ENCODE measurements at regions not wholly inside any gene's neighbourhood (a gene's known extent, or its start where the extent isn't known, plus 50 kb on each side); places are given as distances from the start of the nearest gene placed in this dataset.
"Not testable (repeated sequence)": the region's sequence is repeated elsewhere in the genome, so short reads cannot be mapped to it uniquely, and the experiment has no call there.

GRCh38 chr4:49288796-49289195, 302.7 kb downstream of the CWH43 start:
- peaks cover 19% of the 10 kb centered on the region for H3K9me3 Mint-ChIP-seq
- not testable (repeated sequence) for H3K27ac Mint-ChIP-seq; DNase-seq (ENCODE audit: low spot score); H3K27me3 Mint-ChIP-seq (ENCODE audit: low read depth); H3K4me1 Mint-ChIP-seq (ENCODE audit: low read depth); H3K36me3 Mint-ChIP-seq (ENCODE audit: low read depth); H3K4me3 Mint-ChIP-seq

GRCh38 chr4:49314815-49315214, 328.7 kb downstream of the CWH43 start:
- H3K36me3 Mint-ChIP-seq (ENCODE audit: low read depth); H3K27ac Mint-ChIP-seq; H3K4me3 Mint-ChIP-seq; H3K4me1 Mint-ChIP-seq (ENCODE audit: low read depth); DNase-seq (ENCODE audit: low spot score); H3K27me3 Mint-ChIP-seq (ENCODE audit: low read depth): not testable (repeated sequence)
- H3K9me3 Mint-ChIP-seq, result peaks cover 50% of the 10 kb centered on the region

GRCh38 chr4:49320725-49321410, 334.8 kb downstream of the CWH43 start:
- H3K27me3 Mint-ChIP-seq (ENCODE audit: low read depth); H3K4me1 Mint-ChIP-seq (ENCODE audit: low read depth); H3K36me3 Mint-ChIP-seq (ENCODE audit: low read depth); H3K27ac Mint-ChIP-seq; H3K4me3 Mint-ChIP-seq; DNase-seq (ENCODE audit: low spot score): not testable (repeated sequence)
- H3K9me3 Mint-ChIP-seq, result peaks cover 34% of the 10 kb centered on the region

GRCh38 chr4:49321511-49322300, 335.6 kb downstream of the CWH43 start:
- H3K36me3 Mint-ChIP-seq (ENCODE audit: low read depth); H3K27me3 Mint-ChIP-seq (ENCODE audit: low read depth); H3K4me3 Mint-ChIP-seq; H3K4me1 Mint-ChIP-seq (ENCODE audit: low read depth); DNase-seq (ENCODE audit: low spot score); H3K27ac Mint-ChIP-seq: not testable (repeated sequence)
- peaks cover 26% of the 10 kb centered on the region for H3K9me3 Mint-ChIP-seq

GRCh38 chr4:49322610-49323572, 336.8 kb downstream of the CWH43 start:
- not testable (repeated sequence) for H3K27me3 Mint-ChIP-seq (ENCODE audit: low read depth); H3K4me1 Mint-ChIP-seq (ENCODE audit: low read depth); H3K36me3 Mint-ChIP-seq (ENCODE audit: low read depth); H3K4me3 Mint-ChIP-seq; DNase-seq (ENCODE audit: low spot score); H3K27ac Mint-ChIP-seq
- H3K9me3 Mint-ChIP-seq, result peaks cover 24% of the 10 kb centered on the region

- not testable (repeated sequence) for H3K27me3 Mint-ChIP-seq (ENCODE audit: low read depth); DNase-seq (ENCODE audit: low spot score); H3K36me3 Mint-ChIP-seq (ENCODE audit: low read depth); H3K27ac Mint-ChIP-seq; H3K4me1 Mint-ChIP-seq (ENCODE audit: low read depth); H3K4me3 Mint-ChIP-seq
- peaks cover 24% of the 10 kb centered on the region for H3K9me3 Mint-ChIP-seq
Observed at GRCh38 chr4:49323573-49323940, 337.5 kb downstream of the CWH43 start.

Measured in T-helper 2 cell treated with Interferon-gamma antibody and Interleukin-4, amounts not matched to agents 5 μg/mL and 100 μg/mL, for 36 hours (primary cell).